ENCODE measurements at regions not wholly inside any gene's neighbourhood (a gene's known extent, or its start where the extent isn't known, plus 50 kb on each side); places are given as distances from the start of the nearest gene placed in this dataset.

DNA sequence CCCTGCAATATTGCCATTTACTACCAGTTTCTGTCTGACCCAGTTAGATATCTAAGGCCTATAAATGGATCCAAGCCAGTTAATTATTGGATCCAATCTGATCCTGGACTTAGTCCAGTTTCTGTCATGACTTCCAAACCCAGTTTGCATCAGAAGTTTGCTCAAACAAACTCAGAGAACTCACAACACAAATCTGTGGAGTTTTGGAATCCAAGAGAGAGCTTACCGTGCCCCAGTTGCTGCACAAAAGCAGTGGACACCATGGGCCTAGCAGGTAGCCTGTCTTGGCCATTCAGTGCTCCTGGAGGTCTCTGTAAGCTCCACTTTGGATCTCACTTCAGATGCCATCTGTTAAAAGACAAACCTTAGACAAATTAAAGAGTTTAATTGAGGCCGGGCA lies 174.5 kb downstream of the AASDH start:
- no peak overlapping the region for H3K4me3 Mint-ChIP-seq
- Histone ChIP-seq H3K27me3 (ENCODE audit: control insufficient read depth in 2 of 2, insufficient read depth in 2 of 2, low read length in 2 of 2) (no peaks in the 10 kb centered on the region), H3K79me2 (ENCODE audit: insufficient read depth, low read length) (no peaks in the 10 kb centered on the region), H3K9ac (ENCODE audit: insufficient read depth, low read length, poor library complexity, severe bottlenecking) (no peak overlapping the region), H3K4me2 (replicated peaks; ENCODE audit: extremely low read depth, low read length, poor library complexity, severe bottlenecking) (no peak overlapping the region), H3K4me3 (replicated peaks in 1 of 3; ENCODE audit: low read depth in 2 of 3, low read length in 3 of 3) (no peak overlapping the region), H2AFZ (ENCODE audit: insufficient read depth, low read depth, low read length, poor library complexity, severe bottlenecking) (no peak overlapping the region), H3K36me3 (replicated peaks in 1 of 2; ENCODE audit: control insufficient read depth in 1 of 2, insufficient read depth in 2 of 2, low read length in 2 of 2) (no peaks in the 10 kb centered on the region), H3K27ac (ENCODE audit: low read depth in 1 of 2, low read length in 2 of 2) (no peak overlapping the region), H3K4me1 (ENCODE audit: control insufficient read depth in 1 of 2, insufficient read depth in 2 of 2, low read length in 2 of 2) (no peaks in the 10 kb centered on the region), H4K20me1 (ENCODE audit: insufficient read depth, low read length) (no peaks in the 10 kb centered on the region), H3K9me3 (replicated peaks in 1 of 2; ENCODE audit: control insufficient read depth in 1 of 2, insufficient read depth in 1 of 2, low read length in 2 of 2) (peaks cover 7 to 14% of the 10 kb centered on the region in 2 donors)
- DNase-seq = no peak
- TF ChIP-seq, protein P1, sequence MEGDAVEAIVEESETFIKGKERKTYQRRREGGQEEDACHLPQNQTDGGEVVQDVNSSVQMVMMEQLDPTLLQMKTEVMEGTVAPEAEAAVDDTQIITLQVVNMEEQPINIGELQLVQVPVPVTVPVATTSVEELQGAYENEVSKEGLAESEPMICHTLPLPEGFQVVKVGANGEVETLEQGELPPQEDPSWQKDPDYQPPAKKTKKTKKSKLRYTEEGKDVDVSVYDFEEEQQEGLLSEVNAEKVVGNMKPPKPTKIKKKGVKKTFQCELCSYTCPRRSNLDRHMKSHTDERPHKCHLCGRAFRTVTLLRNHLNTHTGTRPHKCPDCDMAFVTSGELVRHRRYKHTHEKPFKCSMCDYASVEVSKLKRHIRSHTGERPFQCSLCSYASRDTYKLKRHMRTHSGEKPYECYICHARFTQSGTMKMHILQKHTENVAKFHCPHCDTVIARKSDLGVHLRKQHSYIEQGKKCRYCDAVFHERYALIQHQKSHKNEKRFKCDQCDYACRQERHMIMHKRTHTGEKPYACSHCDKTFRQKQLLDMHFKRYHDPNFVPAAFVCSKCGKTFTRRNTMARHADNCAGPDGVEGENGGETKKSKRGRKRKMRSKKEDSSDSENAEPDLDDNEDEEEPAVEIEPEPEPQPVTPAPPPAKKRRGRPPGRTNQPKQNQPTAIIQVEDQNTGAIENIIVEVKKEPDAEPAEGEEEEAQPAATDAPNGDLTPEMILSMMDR (IDR thresholded peaks at IDR 0.05) = no peak
- 95% methylated on average over 2 of the region's 2 CpGs for WGBS (ENCODE audit: insufficient coverage)
- intact Hi-C loops (cut with micrococcal nuclease) = no loop called here
- peaks cover 6 to 13% (median 11%) of the 10 kb centered on the region in 7 donors for H3K9me3 Mint-ChIP-seq
- H3K4me1 Mint-ChIP-seq = no peaks in the 10 kb centered on the region
- no peaks in the 10 kb centered on the region for H3K36me3 Mint-ChIP-seq
- H3K27ac Mint-ChIP-seq = no peak overlapping the region
- no peaks in the 10 kb centered on the region for H3K27me3 Mint-ChIP-seq (ENCODE audit: low read depth in 3 of 3)

DNA sequence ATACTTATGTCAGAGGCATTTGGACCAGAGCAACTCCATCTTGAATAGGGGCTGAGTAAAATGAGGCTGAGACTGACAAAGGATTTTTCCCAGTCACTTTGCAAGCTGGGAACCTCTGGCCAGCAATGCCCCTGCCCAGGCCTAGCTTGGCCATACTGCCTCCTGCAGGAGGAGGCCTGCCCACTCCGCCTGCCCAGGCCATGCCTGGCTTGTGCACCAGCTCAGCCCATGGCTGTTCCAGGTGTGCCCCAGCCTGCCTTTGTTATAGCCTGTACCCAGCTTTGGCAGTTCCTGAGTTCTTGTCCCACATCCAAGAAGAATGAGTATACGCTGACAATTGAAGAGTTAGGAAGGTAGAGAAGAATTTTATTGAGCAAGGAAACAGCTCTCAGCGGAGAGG lies 176.1 kb downstream of the AASDH start:
- no peaks in the 10 kb centered on the region for H3K27me3 Mint-ChIP-seq (ENCODE audit: low read depth in 3 of 3)
- Histone ChIP-seq H3K4me2 (replicated peaks; ENCODE audit: extremely low read depth, low read length, poor library complexity, severe bottlenecking) (no peak overlapping the region), H3K4me1 (ENCODE audit: control insufficient read depth in 1 of 2, insufficient read depth in 2 of 2, low read length in 2 of 2) (no peaks in the 10 kb centered on the region), H2AFZ (ENCODE audit: insufficient read depth, low read depth, low read length, poor library complexity, severe bottlenecking) (no peak overlapping the region), H3K79me2 (ENCODE audit: insufficient read depth, low read length) (no peaks in the 10 kb centered on the region), H3K4me3 (replicated peaks in 1 of 3; ENCODE audit: low read depth in 2 of 3, low read length in 3 of 3) (no peak overlapping the region), H3K27me3 (ENCODE audit: control insufficient read depth in 2 of 2, insufficient read depth in 2 of 2, low read length in 2 of 2) (no peaks in the 10 kb centered on the region), H4K20me1 (ENCODE audit: insufficient read depth, low read length) (no peaks in the 10 kb centered on the region), H3K27ac (ENCODE audit: low read depth in 1 of 2, low read length in 2 of 2) (no peak overlapping the region), H3K9ac (ENCODE audit: insufficient read depth, low read length, poor library complexity, severe bottlenecking) (no peak overlapping the region), H3K36me3 (replicated peaks in 1 of 2; ENCODE audit: control insufficient read depth in 1 of 2, insufficient read depth in 2 of 2, low read length in 2 of 2) (no peaks in the 10 kb centered on the region), H3K9me3 (replicated peaks in 1 of 2; ENCODE audit: control insufficient read depth in 1 of 2, insufficient read depth in 1 of 2, low read length in 2 of 2) (peaks cover 7 to 14% of the 10 kb centered on the region in 2 donors)
- no peak for DNase-seq
- H3K4me3 Mint-ChIP-seq = no peak overlapping the region
- TF ChIP-seq, protein P1 (IDR thresholded peaks at IDR 0.05) = no peak
- peaks cover 6 to 13% (median 11%) of the 10 kb centered on the region in 7 donors for H3K9me3 Mint-ChIP-seq
- 96% methylated on average over 3 of the region's 3 CpGs for WGBS (ENCODE audit: insufficient coverage)
- no peaks in the 10 kb centered on the region for H3K36me3 Mint-ChIP-seq
- no peak overlapping the region for H3K27ac Mint-ChIP-seq
- intact Hi-C loops (cut with micrococcal nuclease) = no loop called here
- no peaks in the 10 kb centered on the region for H3K4me1 Mint-ChIP-seq
